ENCODE measurements at regions not wholly inside any gene's neighbourhood (a gene's known extent, or its start where the extent isn't known, plus 50 kb on each side); places are given as distances from the start of the nearest gene placed in this dataset.

DNA sequence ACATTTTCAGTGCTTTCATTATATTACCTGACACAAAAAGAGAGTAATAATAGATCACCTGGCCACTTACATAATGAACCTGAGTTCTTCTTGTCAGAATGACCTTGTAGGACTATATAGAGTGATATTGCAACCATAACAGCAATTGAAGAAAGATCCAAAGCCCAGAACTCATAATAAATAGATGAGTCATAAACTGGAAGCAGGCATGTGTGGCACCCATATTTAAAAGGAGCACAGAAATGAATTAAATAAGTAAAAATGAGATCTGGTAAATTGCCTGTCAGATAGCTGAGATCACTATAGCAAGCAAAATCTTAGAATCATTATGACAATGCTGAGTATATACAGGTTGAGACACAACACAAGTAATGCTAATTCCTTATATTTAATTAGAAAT lies 331.8 kb downstream of the AASDHPPT start:
- peak; percentile 19 to 54 for DNase-seq (ENCODE audit: low read depth in 2 of 2)

DNA sequence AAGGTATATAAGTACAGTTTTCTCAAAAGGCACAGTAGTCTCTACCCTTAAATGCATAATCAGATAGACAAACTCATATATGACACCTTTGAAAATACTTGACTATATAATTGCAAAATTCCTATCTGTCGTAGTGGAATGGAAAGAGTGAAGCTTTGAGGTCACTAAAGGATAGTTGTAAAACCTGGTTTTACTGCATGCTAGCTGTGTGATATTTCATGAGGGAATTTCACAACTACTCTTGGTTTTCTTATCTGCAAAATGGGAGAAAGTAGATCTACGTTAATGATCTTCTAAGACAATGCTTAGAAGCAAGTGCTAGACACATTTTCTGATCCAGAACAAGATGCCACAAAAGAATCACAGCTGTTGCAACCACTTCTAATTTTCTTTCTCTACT lies 332.2 kb downstream of the AASDHPPT start:
- H2AFZ ChIP-seq (ENCODE audit: low read length) = no peak overlapping the region
- H3K4me1 ChIP-seq (ENCODE audit: control insufficient read depth, extremely low read depth, insufficient read depth, low read length) = no peaks in the 10 kb centered on the region
- H3K4me2 ChIP-seq (ENCODE audit: extremely low read depth, insufficient read depth, low read length) = no peak overlapping the region
- H3K27me3 ChIP-seq (ENCODE audit: control insufficient read depth, insufficient read depth, low read length) = no peaks in the 10 kb centered on the region
- H3K79me2 ChIP-seq (ENCODE audit: control insufficient read depth, insufficient read depth, low read length) = no peaks in the 10 kb centered on the region
- no peaks in the 10 kb centered on the region for H4K20me1 ChIP-seq (ENCODE audit: control insufficient read depth, extremely low read depth, insufficient read depth, low read length)
- H3K9ac ChIP-seq (ENCODE audit: insufficient read depth, low read length) = no peak overlapping the region
- no peaks in the 10 kb centered on the region for H3K36me3 ChIP-seq (ENCODE audit: control insufficient read depth, insufficient read depth, low read length)
- H3K27ac ChIP-seq (ENCODE audit: insufficient read depth, low read length) = no peak overlapping the region
- TF ChIP-seq, protein P1, sequence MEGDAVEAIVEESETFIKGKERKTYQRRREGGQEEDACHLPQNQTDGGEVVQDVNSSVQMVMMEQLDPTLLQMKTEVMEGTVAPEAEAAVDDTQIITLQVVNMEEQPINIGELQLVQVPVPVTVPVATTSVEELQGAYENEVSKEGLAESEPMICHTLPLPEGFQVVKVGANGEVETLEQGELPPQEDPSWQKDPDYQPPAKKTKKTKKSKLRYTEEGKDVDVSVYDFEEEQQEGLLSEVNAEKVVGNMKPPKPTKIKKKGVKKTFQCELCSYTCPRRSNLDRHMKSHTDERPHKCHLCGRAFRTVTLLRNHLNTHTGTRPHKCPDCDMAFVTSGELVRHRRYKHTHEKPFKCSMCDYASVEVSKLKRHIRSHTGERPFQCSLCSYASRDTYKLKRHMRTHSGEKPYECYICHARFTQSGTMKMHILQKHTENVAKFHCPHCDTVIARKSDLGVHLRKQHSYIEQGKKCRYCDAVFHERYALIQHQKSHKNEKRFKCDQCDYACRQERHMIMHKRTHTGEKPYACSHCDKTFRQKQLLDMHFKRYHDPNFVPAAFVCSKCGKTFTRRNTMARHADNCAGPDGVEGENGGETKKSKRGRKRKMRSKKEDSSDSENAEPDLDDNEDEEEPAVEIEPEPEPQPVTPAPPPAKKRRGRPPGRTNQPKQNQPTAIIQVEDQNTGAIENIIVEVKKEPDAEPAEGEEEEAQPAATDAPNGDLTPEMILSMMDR (conservative IDR thresholded peaks at IDR 0.05 in 1 of 2, IDR thresholded peaks at IDR 0.05 in 1 of 2; ENCODE audit: low read depth in 1 of 2, low read length in 2 of 2) = no peak
- no peak for TF ChIP-seq EZH2 (IDR thresholded peaks at IDR 0.05; ENCODE audit: low read length, missing control alignments)
- DNase-seq (ENCODE audit: low read depth in 2 of 2) = no peak
- H3K4me3 ChIP-seq (replicated peaks in 1 of 4; ENCODE audit: control extremely low read depth in 1 of 4, insufficient read depth in 1 of 4, low read depth in 3 of 4, low read length in 4 of 4) = no peak overlapping the region
- H3K9me3 ChIP-seq (ENCODE audit: control insufficient read depth, insufficient read depth, low read depth, low read length) = no peaks in the 10 kb centered on the region

More for the DNA sequence above, 331.8 kb downstream of the AASDHPPT start:
- Histone ChIP-seq H3K4me2 (ENCODE audit: extremely low read depth, insufficient read depth, low read length) (no peak overlapping the region), H3K79me2 (ENCODE audit: control insufficient read depth, insufficient read depth, low read length) (no peaks in the 10 kb centered on the region), H4K20me1 (ENCODE audit: control insufficient read depth, extremely low read depth, insufficient read depth, low read length) (no peaks in the 10 kb centered on the region), H2AFZ (ENCODE audit: low read length) (no peak overlapping the region), H3K4me3 (replicated peaks in 1 of 4; ENCODE audit: control extremely low read depth in 1 of 4, insufficient read depth in 1 of 4, low read depth in 3 of 4, low read length in 4 of 4) (no peak overlapping the region), H3K36me3 (ENCODE audit: control insufficient read depth, insufficient read depth, low read length) (no peaks in the 10 kb centered on the region), H3K27ac (ENCODE audit: insufficient read depth, low read length) (no peak overlapping the region), H3K9ac (ENCODE audit: insufficient read depth, low read length) (no peak overlapping the region), H3K9me3 (ENCODE audit: control insufficient read depth, insufficient read depth, low read depth, low read length) (no peaks in the 10 kb centered on the region), H3K27me3 (ENCODE audit: control insufficient read depth, insufficient read depth, low read length) (no peaks in the 10 kb centered on the region), H3K4me1 (ENCODE audit: control insufficient read depth, extremely low read depth, insufficient read depth, low read length) (no peaks in the 10 kb centered on the region)
- TF ChIP-seq, protein P1 (conservative IDR thresholded peaks at IDR 0.05 in 1 of 2, IDR thresholded peaks at IDR 0.05 in 1 of 2; ENCODE audit: low read depth in 1 of 2, low read length in 2 of 2) = no peak
- TF ChIP-seq EZH2 (IDR thresholded peaks at IDR 0.05; ENCODE audit: low read length, missing control alignments) = no peak

DNA sequence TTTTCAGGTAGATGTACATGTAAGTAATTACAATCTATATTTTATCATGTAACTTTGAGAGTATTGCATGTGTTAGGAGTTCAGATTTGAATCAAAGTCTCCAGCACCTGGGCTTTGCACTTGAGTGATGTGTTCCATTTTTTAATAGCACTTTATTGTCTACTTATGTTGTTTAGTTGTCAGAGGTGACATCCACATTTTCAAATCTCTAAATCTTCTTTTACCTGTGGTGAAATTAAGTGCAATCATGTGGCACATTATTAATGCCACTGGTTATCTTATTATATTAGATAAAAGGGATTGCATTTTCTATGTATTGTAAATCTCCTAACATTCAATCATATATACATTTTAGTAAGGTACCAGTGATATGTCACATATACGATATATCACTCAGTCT lies 333.4 kb downstream of the AASDHPPT start:
- Histone ChIP-seq H3K4me1 (ENCODE audit: control insufficient read depth, extremely low read depth, insufficient read depth, low read length) (no peaks in the 10 kb centered on the region), H3K27ac (ENCODE audit: insufficient read depth, low read length) (no peak overlapping the region), H3K79me2 (ENCODE audit: control insufficient read depth, insufficient read depth, low read length) (no peaks in the 10 kb centered on the region), H4K20me1 (ENCODE audit: control insufficient read depth, extremely low read depth, insufficient read depth, low read length) (no peaks in the 10 kb centered on the region), H3K9me3 (ENCODE audit: control insufficient read depth, insufficient read depth, low read depth, low read length) (no peaks in the 10 kb centered on the region), H2AFZ (ENCODE audit: low read length) (no peak overlapping the region), H3K9ac (ENCODE audit: insufficient read depth, low read length) (no peak overlapping the region), H3K4me2 (ENCODE audit: extremely low read depth, insufficient read depth, low read length) (no peak overlapping the region), H3K27me3 (ENCODE audit: control insufficient read depth, insufficient read depth, low read length) (no peaks in the 10 kb centered on the region), H3K36me3 (ENCODE audit: control insufficient read depth, insufficient read depth, low read length) (no peaks in the 10 kb centered on the region), H3K4me3 (replicated peaks in 1 of 4; ENCODE audit: control extremely low read depth in 1 of 4, insufficient read depth in 1 of 4, low read depth in 3 of 4, low read length in 4 of 4) (no peak overlapping the region)
- DNase-seq (ENCODE audit: low read depth in 2 of 2) = no peak
- no peak for TF ChIP-seq EZH2 (IDR thresholded peaks at IDR 0.05; ENCODE audit: low read length, missing control alignments)
- TF ChIP-seq, protein P1 (conservative IDR thresholded peaks at IDR 0.05 in 1 of 2, IDR thresholded peaks at IDR 0.05 in 1 of 2; ENCODE audit: low read depth in 1 of 2, low read length in 2 of 2) = no peak
